ENCODE measurements at regions not wholly inside any gene's neighbourhood (a gene's known extent, or its start where the extent isn't known, plus 50 kb on each side); places are given as distances from the start of the nearest gene placed in this dataset.

- TF ChIP-seq POLR2AphosphoS5 (IDR thresholded peaks at IDR 0.05; ENCODE audit: low read depth, low read length) (no peak), TAF1 (IDR thresholded peaks at IDR 0.05; ENCODE audit: borderline replicate concordance, insufficient read depth, low read length) (no peak), REST (IDR thresholded peaks at IDR 0.05; ENCODE audit: insufficient read depth in 1 of 2, low read depth in 2 of 2, low read length in 2 of 2) (no peak), SIN3A (IDR thresholded peaks at IDR 0.05; ENCODE audit: borderline replicate concordance, insufficient read depth, low read length) (no peak)
These were observed 903.7 kb downstream of the TFAP2A start for GRCh38 chr6:9511157-9511556.

Data from PFSK-1 (cell line).